Endothelial cell of umbilical vein (primary cell): ENCODE measurements at regions not wholly inside any gene's neighbourhood (a gene's known extent, or its start where the extent isn't known, plus 50 kb on each side); places are given as distances from the start of the nearest gene placed in this dataset.
"Not testable (repeated sequence)": the region's sequence is repeated elsewhere in the genome, so short reads cannot be mapped to it uniquely, and the experiment has no call there.

Experiments used
- BruUV-seq: library from RNA; stranded (reverse); fragments of 400-500 nt; replicated peaks from 2 replicates; lab custom pipeline; 2021; lab: Mats Ljungman, UMichigan
- CTCF ChIA-PET: fragments of 300-600, 350-600 bp; sonication (Branson Sonifier 250); formaldehyde crosslinking; loops from one replicate; lab custom pipeline; 2021; ENCODE audit warnings: antibody characterized with exemption, inconsistent platforms; lab: Charles Lee
- POLR2A ChIA-PET: fragments of 300-600, 350-600 bp; sonication (Branson Sonifier 250); formaldehyde crosslinking; loops from one replicate; lab custom pipeline; 2021; ENCODE audit warnings: antibody characterized with exemption, inconsistent platforms; lab: Charles Lee
- DNase-seq: peaks from one replicate; pipeline ENCODE4 v3.0.0-alpha.2; 2011; ENCODE audit warnings: low read depth, low spot score
- FAIRE-seq: peaks from 2 replicates; lab custom pipeline; 2011; peaks lifted over from hg19 to GRCh38; lab: Jason Lieb, UNC
- H2AFZ ChIP-seq: 2 replicates; pipeline ENCODE4 v1.6.0; 2012; ENCODE audit warnings: low read depth, low read length, control low read depth, inconsistent platforms
- H3K27ac ChIP-seq: 2 replicates; pipeline ENCODE4 v1.5.1; 2011; ENCODE audit warnings: low read depth, mild to moderate bottlenecking, control low read depth, low read length, moderate library complexity; ENCODE audit not compliant: insufficient read depth
- H3K27me3 ChIP-seq, 2 experiments: 2 replicates each; pipeline versions ENCODE4 v1.6.0 to v1.6.1; 2011; ENCODE audit warnings: low read length in 2 of 2, mixed read lengths in 1 of 2; ENCODE audit not compliant: control insufficient read depth in 2 of 2, insufficient read depth in 2 of 2
- H3K36me3 ChIP-seq, 2 experiments: 2 replicates in 1 of 2; 3 replicates in 1 of 2; pipeline ENCODE4 v1.5.1; 2011; ENCODE audit warnings: low read length in 2 of 2, mild to moderate bottlenecking in 1 of 2, moderate library complexity in 1 of 2; ENCODE audit not compliant: control insufficient read depth in 2 of 2, insufficient read depth in 2 of 2; ENCODE audit errors: extremely low read depth in 1 of 2
- H3K4me1 ChIP-seq: 3 replicates; pipeline ENCODE4 v1.5.1; 2011; ENCODE audit warnings: mild to moderate bottlenecking, low read length; ENCODE audit not compliant: control insufficient read depth, insufficient read depth; ENCODE audit errors: extremely low read depth
- H3K4me2 ChIP-seq: 2 replicates; pipeline ENCODE4 v1.6.1; 2011; ENCODE audit warnings: low read length, control low read depth, mixed read lengths; ENCODE audit not compliant: insufficient read depth
- H3K4me3 ChIP-seq, 3 experiments: fragments of 200-600 bp in 1 of 3; sonication (generic), shearing (Covaris generic) in 1 of 3; replicated peaks in 1 of 3; 2 replicates each; pipeline ENCODE4 v1.5.1; 2011 to 2016; ENCODE audit warnings: control low read depth in 3 of 3, low read length in 3 of 3, mild to moderate bottlenecking in 2 of 3, inconsistent platforms in 1 of 3, low read depth in 1 of 3, moderate library complexity in 1 of 3; ENCODE audit not compliant: insufficient read depth in 1 of 3
- H3K79me2 ChIP-seq: 2 replicates; pipeline ENCODE4 v1.6.0; 2012; ENCODE audit warnings: low read length, inconsistent platforms; ENCODE audit not compliant: control insufficient read depth, insufficient read depth
- H3K9ac ChIP-seq: replicated peaks from 2 replicates; pipeline ENCODE3; 2011; ENCODE audit warnings: low read length, control low read depth; ENCODE audit not compliant: insufficient read depth; ENCODE audit errors: extremely low read depth
- H3K9me1 ChIP-seq: replicated peaks from 3 replicates; pipeline ENCODE4 v1.6.0; 2011; ENCODE audit warnings: mild to moderate bottlenecking, low read length; ENCODE audit not compliant: control insufficient read depth, insufficient read depth; ENCODE audit errors: extremely low read depth
- H3K9me3 ChIP-seq: replicated peaks from 2 replicates; pipeline ENCODE4 v1.5.1; 2012; ENCODE audit warnings: low read length, inconsistent platforms; ENCODE audit not compliant: control insufficient read depth, insufficient read depth
- H4K20me1 ChIP-seq: replicated peaks from 2 replicates; pipeline ENCODE3; 2011; ENCODE audit warnings: mild to moderate bottlenecking, low read length; ENCODE audit not compliant: control insufficient read depth, insufficient read depth; ENCODE audit errors: extremely low read depth
- dilution Hi-C: fragments of 300-500 bp; cut with MboI; formaldehyde crosslinking; loops from one replicate; pipeline ENCODE4 v1.15.0; 2019; ENCODE audit warnings: low sequenced_read_pairs; ENCODE audit not compliant: extremely low pct_ligation_motif_present
- intact Hi-C: fragments of 100-400 bp; cut with micrococcal nuclease; formaldehyde crosslinking; loops from one replicate; pipeline ENCODE4 v1.10.0; 2022

GRCh38 chr5:99410386-99410785 lies 481.6 kb upstream of the CHD1 start:
- intact Hi-C loops, H3K9me1 ChIP-seq, H3K4me1 ChIP-seq, H2AFZ ChIP-seq, H3K79me2 ChIP-seq, BruUV-seq, CTCF ChIA-PET, POLR2A ChIA-PET, DNase-seq, FAIRE-seq, dilution Hi-C loops, H4K20me1 ChIP-seq, H3K36me3 ChIP-seq, H3K27me3 ChIP-seq, H3K27ac ChIP-seq, H3K9me3 ChIP-seq, H3K9ac ChIP-seq, H3K4me3 ChIP-seq, H3K4me2 ChIP-seq: not testable (repeated sequence)

GRCh38 chr5:99404764-99405302 lies 476.0 kb upstream of the CHD1 start:
- H3K4me3 ChIP-seq, H3K9me3 ChIP-seq, H3K4me1 ChIP-seq, CTCF ChIA-PET, H3K27me3 ChIP-seq, POLR2A ChIA-PET, H2AFZ ChIP-seq, dilution Hi-C loops, H3K4me2 ChIP-seq, intact Hi-C loops, H3K9me1 ChIP-seq, H3K27ac ChIP-seq, H3K9ac ChIP-seq, H3K79me2 ChIP-seq, DNase-seq, H3K36me3 ChIP-seq, H4K20me1 ChIP-seq, BruUV-seq: not testable (repeated sequence)
- peak; percentile 56 for FAIRE-seq

- H2AFZ ChIP-seq, H3K27ac ChIP-seq, dilution Hi-C loops, H3K36me3 ChIP-seq, H3K4me2 ChIP-seq, FAIRE-seq, POLR2A ChIA-PET, H3K4me3 ChIP-seq, H3K9me1 ChIP-seq, H3K9me3 ChIP-seq, BruUV-seq, H3K79me2 ChIP-seq, H4K20me1 ChIP-seq, intact Hi-C loops, CTCF ChIA-PET, DNase-seq, H3K4me1 ChIP-seq, H3K9ac ChIP-seq, H3K27me3 ChIP-seq: not testable (repeated sequence)
These were observed 471.8 kb upstream of the CHD1 start for GRCh38 chr5:99400571-99400970.
